ENCODE measurements at regions not wholly inside any gene's neighbourhood (a gene's known extent, or its start where the extent isn't known, plus 50 kb on each side); places are given as distances from the start of the nearest gene placed in this dataset.

DNA sequence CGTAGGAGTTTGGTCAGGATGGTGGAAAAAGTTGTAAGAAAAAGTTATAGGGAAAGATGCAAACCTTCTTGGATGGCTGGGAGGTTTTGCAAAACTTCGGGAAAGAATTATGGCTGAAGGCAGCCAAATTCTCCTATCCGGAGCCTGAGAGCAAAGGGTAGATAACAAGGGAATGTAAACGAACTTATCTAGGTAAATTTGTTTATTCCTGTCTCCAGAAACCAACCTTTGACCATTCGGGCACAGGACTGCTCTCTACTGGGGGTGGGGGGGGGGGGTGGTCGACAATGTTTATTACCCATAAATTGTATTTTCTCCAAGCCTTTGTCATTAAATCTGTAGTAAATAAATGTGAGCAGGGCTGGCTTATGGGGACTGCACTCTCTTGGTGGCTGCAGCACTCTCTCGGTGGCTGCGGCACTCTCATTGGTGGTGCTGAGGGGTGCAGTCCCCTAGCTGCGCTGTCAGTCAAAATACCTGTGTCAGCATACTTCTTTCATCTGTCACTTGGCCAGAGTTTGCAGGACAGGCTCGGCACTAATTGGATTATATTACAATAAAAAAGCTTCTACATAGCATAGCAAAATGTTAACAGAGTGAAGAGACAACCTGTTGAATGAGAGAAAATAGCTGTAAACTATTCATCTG lies 827.8 kb downstream of the SH3BGRL start:
- Histone ChIP-seq H3K9ac (ENCODE audit: control insufficient read depth, insufficient read depth, low read length) (no peak overlapping the region), H2AFZ (ENCODE audit: control insufficient read depth, low read depth, low read length) (no peak overlapping the region), H3K4me3 (no peak overlapping the region), H3K4me2 (ENCODE audit: control insufficient read depth, insufficient read depth) (no peak overlapping the region), H3K27ac (ENCODE audit: control insufficient read depth, insufficient read depth) (no peak overlapping the region), H4K20me1 (ENCODE audit: control insufficient read depth, insufficient read depth) (no peaks in the 10 kb centered on the region), H3K4me1 (ENCODE audit: control insufficient read depth, insufficient read depth, low read length) (no peaks in the 10 kb centered on the region), H3K36me3 (ENCODE audit: control insufficient read depth in 2 of 2, insufficient read depth in 2 of 2, low read length in 1 of 2) (no peaks in the 10 kb centered on the region), H3K79me2 (ENCODE audit: control insufficient read depth, insufficient read depth, low read length) (no peaks in the 10 kb centered on the region), H3K9me3 (replicated peaks; ENCODE audit: control insufficient read depth, insufficient read depth, low read length) (no peaks in the 10 kb centered on the region), H3K27me3 (replicated peaks in 1 of 2; ENCODE audit: control insufficient read depth in 2 of 2, insufficient read depth in 2 of 2, low read length in 1 of 2) (no peaks in the 10 kb centered on the region)
- SMC1A ChIA-PET (ENCODE audit: uncharacterized antibody, unreplicated experiment) = no interaction called here
- BruUV-seq (replicated peaks) = no TSS peak
- FAIRE-seq (no peak), DNase-seq (ENCODE audit: low read depth, low spot score) (no peak), ATAC-seq (no peak)
- TF ChIP-seq STAT3 (IDR thresholded peaks at IDR 0.05; ENCODE audit: low read depth, low read length) = no peak
- no peak for TF ChIP-seq ETV6 (conservative IDR thresholded peaks at IDR 0.05 in 1 of 2, IDR thresholded peaks at IDR 0.05 in 1 of 2; ENCODE audit: borderline replicate concordance in 1 of 2, low read depth in 1 of 2)
- no peak for TF ChIP-seq GATAD2B (conservative IDR thresholded peaks at IDR 0.05; ENCODE audit: low read depth)
- TF ChIP-seq, protein P1, sequence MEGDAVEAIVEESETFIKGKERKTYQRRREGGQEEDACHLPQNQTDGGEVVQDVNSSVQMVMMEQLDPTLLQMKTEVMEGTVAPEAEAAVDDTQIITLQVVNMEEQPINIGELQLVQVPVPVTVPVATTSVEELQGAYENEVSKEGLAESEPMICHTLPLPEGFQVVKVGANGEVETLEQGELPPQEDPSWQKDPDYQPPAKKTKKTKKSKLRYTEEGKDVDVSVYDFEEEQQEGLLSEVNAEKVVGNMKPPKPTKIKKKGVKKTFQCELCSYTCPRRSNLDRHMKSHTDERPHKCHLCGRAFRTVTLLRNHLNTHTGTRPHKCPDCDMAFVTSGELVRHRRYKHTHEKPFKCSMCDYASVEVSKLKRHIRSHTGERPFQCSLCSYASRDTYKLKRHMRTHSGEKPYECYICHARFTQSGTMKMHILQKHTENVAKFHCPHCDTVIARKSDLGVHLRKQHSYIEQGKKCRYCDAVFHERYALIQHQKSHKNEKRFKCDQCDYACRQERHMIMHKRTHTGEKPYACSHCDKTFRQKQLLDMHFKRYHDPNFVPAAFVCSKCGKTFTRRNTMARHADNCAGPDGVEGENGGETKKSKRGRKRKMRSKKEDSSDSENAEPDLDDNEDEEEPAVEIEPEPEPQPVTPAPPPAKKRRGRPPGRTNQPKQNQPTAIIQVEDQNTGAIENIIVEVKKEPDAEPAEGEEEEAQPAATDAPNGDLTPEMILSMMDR (IDR thresholded peaks at IDR 0.05 in 2 of 3, conservative IDR thresholded peaks at IDR 0.05 in 1 of 3; ENCODE audit: control insufficient read depth in 2 of 3, extremely low read depth in 1 of 3, insufficient read depth in 1 of 3, low read depth in 3 of 3, low read length in 3 of 3) = no peak
- no peak for TF ChIP-seq MYB (IDR thresholded peaks at IDR 0.05; ENCODE audit: borderline replicate concordance, low read depth, low read length)
- no peak for TF ChIP-seq HDAC2 (IDR thresholded peaks at IDR 0.05)
- no peak for TF ChIP-seq MEF2B (IDR thresholded peaks at IDR 0.05; ENCODE audit: partially characterized antibody, poor library complexity, severe bottlenecking)
- no peak for TF ChIP-seq CBX5 (IDR thresholded peaks at IDR 0.05; ENCODE audit: low read depth)
- in situ Hi-C loops (cut with MboI) (no loop called here), intact Hi-C loops (cut with micrococcal nuclease; ENCODE audit: unreplicated experiment) (no loop called here)
- POLR2A ChIA-PET = no interaction called here
- CTCF ChIA-PET = no interaction called here
- WGBS (ENCODE audit: insufficient coverage, insufficient replicate concordance, low lambda C conversion rate, missing lambda C conversion rate) = 31% methylated on average over 10 of the region's 10 CpGs
- RAD21 ChIA-PET (ENCODE audit: unreplicated experiment) = no interaction called here

All from GM12878 (cell line).